ENCODE measurements at regions not wholly inside any gene's neighbourhood (a gene's known extent, or its start where the extent isn't known, plus 50 kb on each side); places are given as distances from the start of the nearest gene placed in this dataset.

DNA sequence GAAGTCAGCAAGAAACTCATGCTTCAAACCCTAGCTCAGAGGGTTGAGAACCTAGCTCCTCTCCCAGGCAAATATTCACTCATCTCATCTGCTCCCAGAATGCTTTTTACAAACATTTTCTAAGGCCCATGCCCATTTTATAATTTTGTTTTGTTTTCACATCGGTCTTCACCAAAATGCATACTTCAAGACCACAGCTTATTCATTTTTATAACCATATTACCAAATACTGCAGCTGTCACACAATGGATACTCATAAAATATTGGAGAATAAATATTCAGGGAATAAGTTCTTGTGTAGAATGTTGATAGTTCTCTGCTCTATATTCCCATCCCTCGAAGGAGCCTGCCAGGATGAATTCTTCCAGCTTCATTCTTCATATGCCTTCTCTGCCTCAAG is 50.8 kb upstream of the HOXC13 start:
- Histone ChIP-seq H3K18ac (ENCODE audit: extremely low read depth, low read length) (no peak overlapping the region), H3K79me1 (ENCODE audit: low read depth, low read length) (no peaks in the 10 kb centered on the region), H4K20me1 (replicated peaks in 1 of 2; ENCODE audit: control insufficient read depth in 1 of 2, insufficient read depth in 2 of 2, low read length in 2 of 2) (no peaks in the 10 kb centered on the region), H3K79me2 (ENCODE audit: control insufficient read depth in 1 of 2, insufficient read depth in 2 of 2, low read length in 2 of 2) (no peaks in the 10 kb centered on the region), H3K4ac (replicated peaks; ENCODE audit: insufficient read length, low read depth, low read length) (no peak overlapping the region), H2BK12ac (ENCODE audit: low read depth, low read length) (no peak overlapping the region), H3K27ac (ENCODE audit: low read depth, low read length) (no peak overlapping the region), H2AFZ (ENCODE audit: low read length) (no peak overlapping the region), H2BK15ac (ENCODE audit: low read length) (no peak overlapping the region), H3K14ac (ENCODE audit: insufficient read length) (no peak overlapping the region), H3K4me3 (ENCODE audit: extremely low read depth in 1 of 4, insufficient read depth in 2 of 4, low read depth in 3 of 4, low read length in 4 of 4) (no peak overlapping the region), H3K4me1 (replicated peaks in 1 of 4; ENCODE audit: control insufficient read depth in 3 of 4, insufficient read depth in 4 of 4, low read length in 3 of 4) (no peaks in the 10 kb centered on the region), H3K9ac (replicated peaks in 1 of 4; ENCODE audit: extremely low read depth in 1 of 4, low read depth in 3 of 4, low read length in 3 of 4) (no peak overlapping the region), H3K4me2 (ENCODE audit: insufficient read depth in 1 of 2, low read depth in 2 of 2, low read length in 2 of 2) (no peak overlapping the region), H3K9me3 (ENCODE audit: insufficient read depth in 2 of 2, low read depth in 1 of 2, low read length in 1 of 2) (no peaks in the 10 kb centered on the region), H3K27me3 (replicated peaks in 1 of 4; ENCODE audit: control insufficient read depth in 3 of 4, extremely low read depth in 1 of 4, insufficient read depth in 3 of 4, low read length in 3 of 4) (peaks cover 0 to 1% (median 0%) of the 10 kb centered on the region in 4 experiments; a peak in 5 of 7 replicates), H4K8ac (ENCODE audit: extremely low read depth, insufficient read depth, low read length) (no peak overlapping the region), H4K5ac (ENCODE audit: insufficient read length, low read depth, low read length) (no peak overlapping the region), H2BK120ac (replicated peaks; ENCODE audit: low read depth, low read length) (no peak overlapping the region), H3K56ac (replicated peaks; ENCODE audit: insufficient read length, low read depth, low read length) (no peak overlapping the region), H4K91ac (replicated peaks; ENCODE audit: insufficient read length, low read length) (no peak overlapping the region), H2BK20ac (ENCODE audit: low read length) (no peak overlapping the region), H2BK5ac (ENCODE audit: low read depth, low read length) (no peak overlapping the region), H2AK5ac (ENCODE audit: low read depth, low read length) (no peak overlapping the region), H3K23ac (ENCODE audit: insufficient read length) (no peak overlapping the region), H3K23me2 (ENCODE audit: low read depth, low read length) (no peaks in the 10 kb centered on the region; the same call in 1 of the 2 replicates), H3K36me3 (ENCODE audit: control insufficient read depth in 2 of 4, insufficient read depth in 4 of 4, low read length in 3 of 4) (no peaks in the 10 kb centered on the region)
- 88% methylated on average over 2 of the region's 2 CpGs; no CpG with 5 or more reads in 1 of the 2 experiments for WGBS, 2 experiments (ENCODE audit: extremely low coverage in 1 of 2, insufficient coverage in 1 of 2, insufficient read length in 1 of 2, insufficient replicate concordance in 2 of 2, low coverage in 1 of 2, low lambda C conversion rate in 2 of 2, missing lambda C conversion rate in 1 of 2)
- FAIRE-seq (no peak), DNase-seq (ENCODE audit: low read depth in 1 of 2, low spot score in 2 of 2) (no peak)
- POLR2A ChIA-PET (ENCODE audit: partially characterized antibody): no interaction called here
- CTCF ChIA-PET (ENCODE audit: partially characterized antibody): interaction anchor here (0.7 to 2.0 kb wide), 5 partner anchors 20 to 96 kb away, joined by 3 to 4 read pairs (median 3); no protein-coding TSS in a partner anchor
- no peak for TF ChIP-seq CTBP2 (IDR thresholded peaks at IDR 0.05; ENCODE audit: borderline replicate concordance, insufficient read depth, insufficient read length, low read length)
- no peak for TF ChIP-seq SAP30 (IDR thresholded peaks at IDR 0.05; ENCODE audit: insufficient read depth, insufficient replicate concordance, low read length)
- TF ChIP-seq NRF1 (IDR thresholded peaks at IDR 0.05; ENCODE audit: low read depth, low read length): no peak
- TF ChIP-seq CREB1 (IDR thresholded peaks at IDR 0.05): no peak
- TF ChIP-seq SP4 (IDR thresholded peaks at IDR 0.05; ENCODE audit: low read length): no peak

Measured in H1 (cell line).